ENCODE measurements at regions not wholly inside any gene's neighbourhood (a gene's known extent, or its start where the extent isn't known, plus 50 kb on each side); places are given as distances from the start of the nearest gene placed in this dataset.

DNA sequence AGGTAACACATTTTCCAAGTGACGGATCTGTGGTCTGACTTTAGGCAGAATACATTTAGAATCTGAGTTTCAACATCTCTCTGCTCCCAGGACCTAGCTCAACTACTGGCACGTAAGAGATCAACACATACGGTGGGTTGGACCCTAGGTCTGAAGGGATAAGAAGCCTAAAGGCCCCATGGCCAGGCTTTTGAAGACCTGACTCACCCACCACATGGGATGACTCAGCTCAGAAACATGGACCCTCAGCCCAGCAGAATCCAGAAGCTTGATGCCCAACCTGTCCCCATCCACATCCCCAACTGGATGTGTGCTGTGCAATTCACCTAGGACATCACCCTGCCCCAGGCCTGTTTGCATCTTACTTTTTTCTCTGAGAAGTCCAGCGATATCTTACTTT is 770.2 kb downstream of the BCL11B start (continued):
- TF ChIP-seq ZNF121 (CRISPR knock-in tag; IDR thresholded peaks at IDR 0.05) = no peak
- no peak for TF ChIP-seq EMX1 (CRISPR knock-in tag; IDR thresholded peaks at IDR 0.05)
- no peak for TF ChIP-seq IRF2 (CRISPR knock-in tag; IDR thresholded peaks at IDR 0.05; ENCODE audit: borderline replicate concordance, low read depth)

- CTCF ChIA-PET = no interaction called here
- H3K36me3 Mint-ChIP-seq = no peaks in the 10 kb centered on the region
- POLR2A ChIA-PET = no interaction called here
- DNase-seq (ENCODE audit: low spot score) (no peak), ATAC-seq (no peak)
- H3K4me3 Mint-ChIP-seq = no peak overlapping the region
- H3K27me3 Mint-ChIP-seq (ENCODE audit: low read depth) = no peaks in the 10 kb centered on the region
- no peak overlapping the region for H3K27ac Mint-ChIP-seq
- TF ChIP-seq ARID4B (CRISPR knock-in tag; IDR thresholded peaks at IDR 0.05; ENCODE audit: borderline replicate concordance) = no peak
- TF ChIP-seq SMAD3 (CRISPR knock-in tag; IDR thresholded peaks at IDR 0.05; ENCODE audit: borderline replicate concordance) = no peak
- TF ChIP-seq, protein P1, sequence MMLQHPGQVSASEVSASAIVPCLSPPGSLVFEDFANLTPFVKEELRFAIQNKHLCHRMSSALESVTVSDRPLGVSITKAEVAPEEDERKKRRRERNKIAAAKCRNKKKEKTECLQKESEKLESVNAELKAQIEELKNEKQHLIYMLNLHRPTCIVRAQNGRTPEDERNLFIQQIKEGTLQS (CRISPR knock-in tag; conservative IDR thresholded peaks at IDR 0.05) = no peak
- no peak for TF ChIP-seq NR3C1 (CRISPR knock-in tag; conservative IDR thresholded peaks at IDR 0.05; ENCODE audit: low read depth)
- TF ChIP-seq EMX1 (CRISPR knock-in tag; IDR thresholded peaks at IDR 0.05) = no peak
- TF ChIP-seq, protein P2, sequence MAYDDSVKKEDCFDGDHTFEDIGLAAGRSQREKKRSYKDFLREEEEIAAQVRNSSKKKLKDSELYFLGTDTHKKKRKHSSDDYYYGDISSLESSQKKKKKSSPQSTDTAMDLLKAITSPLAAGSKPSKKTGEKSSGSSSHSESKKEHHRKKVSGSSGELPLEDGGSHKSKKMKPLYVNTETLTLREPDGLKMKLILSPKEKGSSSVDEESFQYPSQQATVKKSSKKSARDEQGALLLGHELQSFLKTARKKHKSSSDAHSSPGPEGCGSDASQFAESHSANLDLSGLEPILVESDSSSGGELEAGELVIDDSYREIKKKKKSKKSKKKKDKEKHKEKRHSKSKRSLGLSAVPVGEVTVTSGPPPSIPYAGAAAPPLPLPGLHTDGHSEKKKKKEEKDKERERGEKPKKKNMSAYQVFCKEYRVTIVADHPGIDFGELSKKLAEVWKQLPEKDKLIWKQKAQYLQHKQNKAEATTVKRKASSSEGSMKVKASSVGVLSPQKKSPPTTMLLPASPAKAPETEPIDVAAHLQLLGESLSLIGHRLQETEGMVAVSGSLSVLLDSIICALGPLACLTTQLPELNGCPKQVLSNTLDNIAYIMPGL (CRISPR knock-in tag; IDR thresholded peaks at IDR 0.05) = no peak
- TF ChIP-seq GABPB1 (CRISPR knock-in tag; IDR thresholded peaks at IDR 0.05) = no peak
- no peak for TF ChIP-seq SP1 (CRISPR knock-in tag; conservative IDR thresholded peaks at IDR 0.05)
- no peak for TF ChIP-seq ZNF416 (CRISPR knock-in tag; IDR thresholded peaks at IDR 0.05)
- TF ChIP-seq ELF4 (CRISPR knock-in tag; IDR thresholded peaks at IDR 0.05; ENCODE audit: low read depth) = no peak
- no peak for TF ChIP-seq IRF1 (CRISPR knock-in tag; IDR thresholded peaks at IDR 0.05)
- no peak for TF ChIP-seq ETV6 (CRISPR knock-in tag; IDR thresholded peaks at IDR 0.05)
- TF ChIP-seq ZNF671 (CRISPR knock-in tag; IDR thresholded peaks at IDR 0.05) = no peak
- no peak for TF ChIP-seq FOXP4 (CRISPR knock-in tag; IDR thresholded peaks at IDR 0.05)
- TF ChIP-seq ZNF317 (CRISPR knock-in tag; IDR thresholded peaks at IDR 0.05; ENCODE audit: borderline replicate concordance, low read depth) = no peak
- TF ChIP-seq ZNF396 (CRISPR knock-in tag; IDR thresholded peaks at IDR 0.05; ENCODE audit: borderline replicate concordance) = no peak
- no peak for TF ChIP-seq MAX (CRISPR knock-in tag; IDR thresholded peaks at IDR 0.05)
- no peak for TF ChIP-seq NR1H2 (CRISPR knock-in tag; IDR thresholded peaks at IDR 0.05)
- no peak for TF ChIP-seq JUN (CRISPR knock-in tag; IDR thresholded peaks at IDR 0.05)
- TF ChIP-seq JAZF1 (CRISPR knock-in tag; IDR thresholded peaks at IDR 0.05) = no peak
- no peaks in the 10 kb centered on the region for H3K9me3 Mint-ChIP-seq
- H3K4me1 Mint-ChIP-seq = peaks cover 11% of the 10 kb centered on the region; the same call in 1 of the 2 replicates
Observed at GRCh38 chr14:98503086-98503815, 768.7 kb downstream of the BCL11B start.

All from WTC11 (cell line).